H1 (cell line): ENCODE measurements at regions not wholly inside any gene's neighbourhood (a gene's known extent, or its start where the extent isn't known, plus 50 kb on each side); places are given as distances from the start of the nearest gene placed in this dataset.

Source experiments
- CTCF ChIA-PET: fragments of 300-600 bp; sonication (Branson Sonifier 250); formaldehyde crosslinking; loops from one replicate; lab custom pipeline; 2021; ENCODE audit not compliant: partially characterized antibody; lab: Charles Lee
- POLR2A ChIA-PET: fragments of 300-600 bp; sonication (Branson Sonifier 250); formaldehyde crosslinking; loops from one replicate; lab custom pipeline; 2021; ENCODE audit warnings: inconsistent platforms; ENCODE audit not compliant: partially characterized antibody; lab: Charles Lee
- DNase-seq, 2 experiments: peaks; one replicate each; pipeline versions ENCODE4 v3.0.0 to v3.0.0-alpha.2; 2010 to 2022; ENCODE audit warnings: low spot score in 2 of 2, low read depth in 1 of 2, mixed read lengths in 1 of 2
- FAIRE-seq: peaks from 2 replicates; lab custom pipeline; 2011; peaks lifted over from hg19 to GRCh38; lab: Jason Lieb, UNC
- H2AFZ ChIP-seq: 2 replicates; pipeline ENCODE4 v1.8.1; 2012; ENCODE audit warnings: low read length, inconsistent platforms
- H2AK5ac ChIP-seq: 2 replicates; pipeline ENCODE4 v1.6.1; 2013; ENCODE audit warnings: low read depth, low read length
- H2BK120ac ChIP-seq: replicated peaks from 2 replicates; pipeline ENCODE3; 2013; ENCODE audit warnings: low read depth, low read length, inconsistent platforms
- H2BK12ac ChIP-seq: 2 replicates; pipeline ENCODE4 v1.6.1; 2013; ENCODE audit warnings: low read depth, low read length
- H2BK15ac ChIP-seq: 2 replicates; pipeline ENCODE4 v1.6.1; 2013; ENCODE audit warnings: low read length
- H2BK20ac ChIP-seq: 2 replicates; pipeline ENCODE4 v1.6.1; 2013; ENCODE audit warnings: low read length
- H2BK5ac ChIP-seq: 2 replicates; pipeline ENCODE4 v1.6.1; 2013; ENCODE audit warnings: low read depth, low read length
- H3K14ac ChIP-seq: 2 replicates; pipeline ENCODE4 v1.6.1; 2013; ENCODE audit warnings: inconsistent platforms; ENCODE audit not compliant: insufficient read length
- H3K18ac ChIP-seq: 2 replicates; pipeline ENCODE4 v1.6.1; 2013; ENCODE audit warnings: low read length; ENCODE audit errors: extremely low read depth
- H3K23ac ChIP-seq: 2 replicates; pipeline ENCODE4 v1.6.1; 2013; ENCODE audit warnings: inconsistent platforms; ENCODE audit not compliant: insufficient read length
- H3K23me2 ChIP-seq: 2 replicates; pipeline ENCODE4 v1.6.1; 2013; ENCODE audit warnings: low read depth, low read length
- H3K27ac ChIP-seq: 2 replicates; pipeline ENCODE4 v1.6.1; 2011; ENCODE audit warnings: low read depth, low read length, inconsistent platforms
- H3K27me3 ChIP-seq, 4 experiments: replicated peaks in 1 of 4; 1 replicate in 1 of 4; 2 replicates in 3 of 4; pipeline versions ENCODE4 v1.6.1 to v1.8.1; 2011 to 2013; ENCODE audit warnings: low read length in 3 of 4, mild to moderate bottlenecking in 3 of 4, inconsistent platforms in 2 of 4, mixed read lengths in 2 of 4, moderate library complexity in 1 of 4; ENCODE audit not compliant: control insufficient read depth in 3 of 4, insufficient read depth in 3 of 4; ENCODE audit errors: extremely low read depth in 1 of 4
- H3K36me3 ChIP-seq, 4 experiments: 2 replicates each; pipeline versions ENCODE4 v1.6.1 to v1.8.1; 2011 to 2013; ENCODE audit warnings: mild to moderate bottlenecking in 4 of 4, low read length in 3 of 4, moderate library complexity in 2 of 4, control low read depth in 1 of 4, inconsistent platforms in 1 of 4; ENCODE audit not compliant: insufficient read depth in 4 of 4, control insufficient read depth in 2 of 4
- H3K4ac ChIP-seq: replicated peaks from 2 replicates; pipeline ENCODE3; 2013; ENCODE audit warnings: low read length, low read depth, mixed read lengths, inconsistent platforms; ENCODE audit not compliant: insufficient read length
- H3K4me1 ChIP-seq, 4 experiments: replicated peaks in 1 of 4; 1 replicate in 1 of 4; 2 replicates in 3 of 4; pipeline versions ENCODE4 v1.6.1 to v1.8.1; 2011 to 2013; ENCODE audit warnings: low read length in 3 of 4, inconsistent platforms in 2 of 4, mixed read lengths in 1 of 4; ENCODE audit not compliant: insufficient read depth in 4 of 4, control insufficient read depth in 3 of 4
- H3K4me2 ChIP-seq, 2 experiments: 2 replicates each; pipeline versions ENCODE4 v1.6.1 to v1.8.1; 2011 to 2013; ENCODE audit warnings: low read depth in 2 of 2, low read length in 2 of 2, control low read depth in 1 of 2, inconsistent platforms in 1 of 2, mild to moderate bottlenecking in 1 of 2; ENCODE audit not compliant: insufficient read depth in 1 of 2
- H3K4me3 ChIP-seq, 4 experiments: fragments of 200-600, 300-600 bp in 1 of 4; sonication (generic), shearing (Covaris generic), sonication (Bioruptor Twin) in 1 of 4; 2 replicates each; pipeline versions ENCODE4 v1.5.1 to v1.8.1; 2011 to 2016; ENCODE audit warnings: low read length in 4 of 4, low read depth in 3 of 4, control low read depth in 2 of 4, inconsistent platforms in 2 of 4, mild to moderate bottlenecking in 2 of 4, mixed read lengths in 1 of 4, moderate library complexity in 1 of 4; ENCODE audit not compliant: insufficient read depth in 2 of 4; ENCODE audit errors: extremely low read depth in 1 of 4
- H3K56ac ChIP-seq: replicated peaks from 2 replicates; pipeline ENCODE3; 2013; ENCODE audit warnings: low read depth, mild to moderate bottlenecking, mixed read lengths, low read length, inconsistent platforms; ENCODE audit not compliant: insufficient read length
- H3K79me1 ChIP-seq: 2 replicates; pipeline ENCODE4 v1.6.1; 2013; ENCODE audit warnings: low read depth, low read length, control low read depth
- H3K79me2 ChIP-seq, 2 experiments: 2 replicates each; pipeline versions ENCODE4 v1.6.1 to v1.8.1; 2012 to 2013; ENCODE audit warnings: low read length in 2 of 2, mild to moderate bottlenecking in 2 of 2, inconsistent platforms in 1 of 2; ENCODE audit not compliant: insufficient read depth in 2 of 2, control insufficient read depth in 1 of 2
- H3K9ac ChIP-seq, 4 experiments: replicated peaks in 1 of 4; 1 replicate in 1 of 4; 2 replicates in 3 of 4; pipeline versions ENCODE4 v1.6.1 to v1.8.1; 2011 to 2013; ENCODE audit warnings: low read depth in 3 of 4, low read length in 3 of 4, control low read depth in 2 of 4, mild to moderate bottlenecking in 2 of 4, moderate library complexity in 2 of 4, inconsistent platforms in 1 of 4; ENCODE audit errors: extremely low read depth in 1 of 4
- H3K9me3 ChIP-seq, 2 experiments: 2 replicates each; pipeline versions ENCODE4 v1.6.1 to v1.8.1; 2012 to 2013; ENCODE audit warnings: mild to moderate bottlenecking in 2 of 2, moderate library complexity in 2 of 2, control low read depth in 1 of 2, inconsistent platforms in 1 of 2, low read depth in 1 of 2, low read length in 1 of 2, mixed read lengths in 1 of 2; ENCODE audit not compliant: insufficient read depth in 2 of 2
- H4K20me1 ChIP-seq, 2 experiments: replicated peaks in 1 of 2; 2 replicates each; pipeline versions ENCODE3 to v1.8.1; 2011 to 2013; ENCODE audit warnings: inconsistent platforms in 2 of 2, low read length in 2 of 2, mild to moderate bottlenecking in 1 of 2; ENCODE audit not compliant: insufficient read depth in 2 of 2, control insufficient read depth in 1 of 2
- H4K5ac ChIP-seq: 2 replicates; pipeline ENCODE4 v1.6.1; 2013; ENCODE audit warnings: low read length, low read depth, mixed read lengths, inconsistent platforms; ENCODE audit not compliant: insufficient read length
- H4K8ac ChIP-seq: 2 replicates; pipeline ENCODE4 v1.8.0; 2013; ENCODE audit warnings: mild to moderate bottlenecking, moderate library complexity, low read length, inconsistent platforms; ENCODE audit not compliant: insufficient read depth; ENCODE audit errors: extremely low read depth
- H4K91ac ChIP-seq: replicated peaks from 2 replicates; pipeline ENCODE3; 2013; ENCODE audit warnings: low read length, mixed read lengths, inconsistent platforms; ENCODE audit not compliant: insufficient read length
- ATF2 ChIP-seq: IDR thresholded peaks from 2 replicates; pipeline ENCODE4 v1.6.1; 2012; ENCODE audit warnings: low read length, inconsistent platforms
- BCL11A ChIP-seq, 2 experiments: IDR thresholded peaks; one replicate each; pipeline ENCODE4 v1.6.1; 2011; ENCODE audit warnings: low read depth in 2 of 2, low read length in 2 of 2, mild to moderate bottlenecking in 2 of 2
- GTF2F1 ChIP-seq: IDR thresholded peaks from 2 replicates; pipeline ENCODE4 v1.6.1; 2012; ENCODE audit warnings: low read depth, low read length, improper control_type of control experiment, borderline replicate concordance
- MAFK ChIP-seq: IDR thresholded peaks from 2 replicates; pipeline ENCODE4 v1.6.1; 2012; ENCODE audit warnings: low read depth, mild to moderate bottlenecking, improper control_type of control experiment, low read length
- POU5F1 ChIP-seq: IDR thresholded peaks from 2 replicates; pipeline ENCODE4 v1.6.1; 2011; ENCODE audit warnings: low read depth, mild to moderate bottlenecking, low read length, moderate library complexity
- RXRA ChIP-seq: IDR thresholded peaks from 2 replicates; pipeline ENCODE4 v1.6.1; 2011; ENCODE audit warnings: low read depth, mild to moderate bottlenecking, low read length, moderate library complexity; ENCODE audit not compliant: insufficient read depth
- SIX5 ChIP-seq: IDR thresholded peaks from 2 replicates; pipeline ENCODE4 v1.6.1; 2011; ENCODE audit warnings: mild to moderate bottlenecking, low read depth, low read length
- SRF ChIP-seq: IDR thresholded peaks from 2 replicates; pipeline ENCODE4 v1.6.1; 2011; ENCODE audit warnings: mild to moderate bottlenecking, low read depth, low read length, moderate library complexity
- SUZ12 ChIP-seq: fragments of 200-600 bp; sonication (generic); IDR thresholded peaks from 2 replicates; pipeline ENCODE4 v1.6.1; 2012; ENCODE audit warnings: mild to moderate bottlenecking, inconsistent platforms, low read length, moderate library complexity, mixed read lengths
- TAF7 ChIP-seq: optimal IDR thresholded peaks from 2 replicates; pipeline ENCODE3; 2011; ENCODE audit warnings: low read depth, mild to moderate bottlenecking, inconsistent platforms, low read length, moderate library complexity, borderline replicate concordance
- WGBS, 2 experiments: shearing (Covaris generic) in 1 of 2; methylation state at CpG; one replicate each; pipeline versions ENCODE4 v1.1.6 to v1.1.7; 2013 to 2015; ENCODE audit warnings: low lambda C conversion rate in 2 of 2, mixed read lengths in 2 of 2, inconsistent platforms in 1 of 2, low coverage in 1 of 2, missing lambda C conversion rate in 1 of 2; ENCODE audit not compliant: insufficient replicate concordance in 2 of 2, insufficient coverage in 1 of 2, insufficient read length in 1 of 2; ENCODE audit errors: extremely low coverage in 1 of 2, missing lambda C conversion rate in 1 of 2; 5-methylcytosine and 5-hydroxymethylcytosine counted together

GRCh38 chr16:17949982-17950250 is 386.6 kb downstream of the NPIPA8 start:
- FAIRE-seq (no peak), DNase-seq (no peak)
- no peaks in the 10 kb centered on the region for H3K79me2 ChIP-seq
- no peak overlapping the region for H3K4ac ChIP-seq
- no peak overlapping the region for H2AK5ac ChIP-seq
- H2AFZ ChIP-seq: peak overlapping the region; percentile 82; the same call in 1 of the 2 replicates
- H3K79me1 ChIP-seq: no peaks in the 10 kb centered on the region
- H3K9ac ChIP-seq: no peak overlapping the region
- no peaks in the 10 kb centered on the region for H3K9me3 ChIP-seq
- H2BK15ac ChIP-seq: no peak overlapping the region
- H2BK120ac ChIP-seq: no peak overlapping the region
- H3K4me3 ChIP-seq: no peak overlapping the region
- ChIA-PET CTCF (no interaction called here), POLR2A (no interaction called here)
- no peak overlapping the region for H3K14ac ChIP-seq
- H4K91ac ChIP-seq: no peak overlapping the region
- no peak overlapping the region for H3K23ac ChIP-seq
- H3K56ac ChIP-seq: no peak overlapping the region
- H3K4me2 ChIP-seq: no peak overlapping the region
- no peaks in the 10 kb centered on the region for H3K36me3 ChIP-seq
- H2BK5ac ChIP-seq: no peak overlapping the region
- H4K8ac ChIP-seq: no peak overlapping the region
- peaks cover 0 to 4% (median 1%) of the 10 kb centered on the region in 4 experiments; a peak in 2 of 7 replicates for H3K4me1 ChIP-seq
- no peaks in the 10 kb centered on the region for H3K23me2 ChIP-seq
- no peaks in the 10 kb centered on the region for H4K20me1 ChIP-seq
- H2BK20ac ChIP-seq: no peak overlapping the region
- no peaks in the 10 kb centered on the region for H3K27me3 ChIP-seq
- no peak overlapping the region for H4K5ac ChIP-seq
- H3K27ac ChIP-seq: no peak overlapping the region
- H2BK12ac ChIP-seq: no peak overlapping the region
- no peak overlapping the region for H3K18ac ChIP-seq
- WGBS, 2 experiments: 88% methylated on average over 4 of the region's 4 CpGs; no CpG with 5 or more reads in 1 of the 2 experiments
- no peak for TF ChIP-seq SRF
- TF ChIP-seq MAFK: no peak
- no peak for TF ChIP-seq RXRA
- no peak for TF ChIP-seq BCL11A (IDR thresholded peaks at IDR 0.05; ENCODE audit: low read depth in 2 of 2, low read length in 2 of 2)
- no peak for TF ChIP-seq POU5F1
- no peak for TF ChIP-seq SUZ12
- no peak for TF ChIP-seq TAF7
- no peak for TF ChIP-seq GTF2F1
- no peak for TF ChIP-seq SIX5
- no peak for TF ChIP-seq ATF2
